Spleen (tissue), 11 donors: ENCODE measurements at regions not wholly inside any gene's neighbourhood (a gene's known extent, or its start where the extent isn't known, plus 50 kb on each side); places are given as distances from the start of the nearest gene placed in this dataset.

ENCODE experiments used
- DNase-seq: peaks from one replicate; pipeline ENCODE4 v3.0.0-alpha.2; 2020
- H3K27ac ChIP-seq, 8 donors: fragments of 200-600 bp; sonication (generic) in 7 of 8; 1 replicate in 4 of 8; 2 replicates in 4 of 8; pipeline versions ENCODE4 v1.5.0 to v1.8.0; 2016 to 2021; ENCODE audit warnings: inconsistent platforms in 4 of 8, mild to moderate bottlenecking in 4 of 8, moderate library complexity in 1 of 8
- H3K27me3 ChIP-seq, 7 donors: fragments of 200-600 bp; sonication (generic) in 6 of 7; replicated peaks in 1 of 7; 1 replicate in 4 of 7; 2 replicates in 3 of 7; pipeline versions ENCODE4 v1.5.0 to v1.8.0; 2016 to 2021; ENCODE audit warnings: inconsistent platforms in 3 of 7, mild to moderate bottlenecking in 1 of 7
- H3K36me3 ChIP-seq, 6 donors: fragments of 200-600 bp; sonication (generic) in 5 of 6; 1 replicate in 4 of 6; 2 replicates in 2 of 6; pipeline versions ENCODE4 v1.5.0 to v1.8.0; 2016 to 2021; ENCODE audit warnings: inconsistent platforms in 2 of 6
- H3K4me1 ChIP-seq, 6 donors: fragments of 200-600 bp; sonication (generic) in 5 of 6; 1 replicate in 3 of 6; 2 replicates in 3 of 6; pipeline versions ENCODE4 v1.5.0 to v1.8.0; 2016 to 2021; ENCODE audit warnings: inconsistent platforms in 3 of 6
- H3K4me3 ChIP-seq, 8 donors: fragments of 200-600 bp; sonication (generic) in 7 of 8; 1 replicate in 4 of 8; 2 replicates in 4 of 8; pipeline versions ENCODE4 v1.5.0 to v1.8.0; 2016 to 2021; ENCODE audit warnings: inconsistent platforms in 4 of 8, mild to moderate bottlenecking in 4 of 8, moderate library complexity in 2 of 8
- H3K9me3 ChIP-seq, 8 donors: fragments of 200-600 bp; sonication (generic) in 7 of 8; 1 replicate in 4 of 8; 2 replicates in 4 of 8; pipeline versions ENCODE4 v1.5.0 to v1.8.0; 2016 to 2021; ENCODE audit warnings: inconsistent platforms in 4 of 8
- CTCF ChIP-seq, 11 experiments: fragments of 200-600 bp in 7 of 11; fragments of 450-650 bp in 4 of 11; sonication (generic) in 4 of 11; IDR thresholded peaks in 8 of 11; conservative IDR thresholded peaks in 3 of 11; 1 replicate in 7 of 11; 2 replicates in 4 of 11; pipeline versions ENCODE4 v1.4.0 to v1.8.0; 2016 to 2021; ENCODE audit warnings: antibody characterized with exemption in 11 of 11, inconsistent platforms in 4 of 11, mild to moderate bottlenecking in 1 of 11
- POLR2A ChIP-seq, 3 donors: fragments of 450-650 bp; IDR thresholded peaks; one replicate each; pipeline ENCODE4 v1.5.1; 2017; ENCODE audit warnings: antibody characterized with exemption in 3 of 3, mild to moderate bottlenecking in 1 of 3
- POLR2AphosphoS5 ChIP-seq, 3 donors: sonication (generic); formaldehyde crosslinking; IDR thresholded peaks; one replicate each; pipeline ENCODE4 v1.5.1; 2017; ENCODE audit warnings: antibody characterized with exemption in 3 of 3
- WGBS, 5 donors: extraction: QIAGEN DNeasy Blood & Tissue Kit in 3 of 5; methylation state at CpG; one replicate each; pipeline versions ENCODE4 v1.1.5 to v1.1.7; 2013 to 2018; 5-methylcytosine and 5-hydroxymethylcytosine counted together
- intact Hi-C: fragments of 100-400 bp; cut with DNase I; formaldehyde crosslinking; loops from one replicate; pipeline ENCODE4 v1.15.0; 2023; ENCODE audit warnings: low total_unique reads
- donor health status: healthy with polysubstance abuse.
- donor health status: DM: no; HTN: no; CAD: no; lungs with moderate emphysema.
- donor health status: DM: no; HTN: no; CAD: no.
- donor health status: Bipolar disorder and iron deficiency.
- donor health status: healthy.
- donor health status: DM: no; HTN: no; CAD: no.
- donor health status: DM: yes; HTN: yes; CAD: no.

DNA sequence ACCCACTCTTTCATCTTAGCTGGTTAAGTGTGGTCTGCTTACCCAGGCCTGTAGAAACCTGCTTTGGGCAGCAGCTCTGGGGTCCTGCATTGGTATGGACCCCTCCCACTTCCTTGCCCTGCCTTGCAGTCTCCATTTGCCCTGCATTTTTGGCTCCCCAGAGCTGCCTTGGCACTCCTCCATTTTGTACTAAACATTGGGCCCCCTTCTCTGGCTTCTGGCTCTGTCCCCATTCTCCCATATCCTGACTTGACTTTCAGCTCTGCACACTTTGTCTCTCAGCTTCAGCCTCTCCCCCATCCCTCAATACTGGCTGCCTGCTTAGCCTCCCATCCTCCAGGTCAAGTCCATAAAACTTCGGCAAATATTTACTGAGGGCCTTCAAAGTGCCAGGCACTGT lies 145.5 kb upstream of the PELI1 start:
- TF ChIP-seq CTCF (IDR thresholded peaks at IDR 0.05 in 8 of 11, conservative IDR thresholded peaks at IDR 0.05 in 3 of 11), result no peak
- TF ChIP-seq POLR2A (IDR thresholded peaks at IDR 0.05), result no peak
- TF ChIP-seq POLR2AphosphoS5 (IDR thresholded peaks at IDR 0.05), result no peak
- Histone ChIP-seq H3K27me3 (no peaks in the 10 kb centered on the region), H3K27ac (no peak overlapping the region), H3K36me3 (peaks cover 0 to 32% (median 0%) of the 10 kb centered on the region in 6 donors), H3K9me3 (no peaks in the 10 kb centered on the region), H3K4me3 (no peak overlapping the region), H3K4me1 (peaks cover 0 to 6% (median 0%) of the 10 kb centered on the region in 6 donors)
- WGBS, 5 donors, result 86 to 95% (median 94%) methylated on average over 1 of the region's 1 CpG
- intact Hi-C loops, result no loop called here
- DNase-seq, result no peak

DNA sequence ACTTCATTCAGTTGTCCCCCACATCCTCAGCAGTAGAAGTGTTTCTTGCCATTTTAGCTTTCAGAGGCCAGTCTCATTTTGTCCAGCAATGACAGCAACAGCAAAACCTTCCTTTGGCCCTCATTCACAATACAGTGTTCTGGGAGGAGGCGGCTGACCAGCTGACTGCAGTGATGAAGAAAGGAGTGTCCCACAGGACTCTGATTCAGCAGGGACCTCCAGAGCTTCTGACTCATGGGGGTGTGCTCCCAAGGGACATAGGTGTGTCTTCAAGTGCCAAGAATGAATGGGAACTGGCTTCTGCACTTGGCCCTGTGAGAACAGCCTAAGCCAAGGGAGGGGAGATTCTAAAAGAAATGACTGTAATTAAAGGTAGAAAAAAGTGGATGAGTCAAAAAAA lies 147.0 kb upstream of the PELI1 start:
- no peak for DNase-seq
- WGBS, 5 donors, result 91 to 100% (median 95%) methylated on average over 1 of the region's 1 CpG

DNA sequence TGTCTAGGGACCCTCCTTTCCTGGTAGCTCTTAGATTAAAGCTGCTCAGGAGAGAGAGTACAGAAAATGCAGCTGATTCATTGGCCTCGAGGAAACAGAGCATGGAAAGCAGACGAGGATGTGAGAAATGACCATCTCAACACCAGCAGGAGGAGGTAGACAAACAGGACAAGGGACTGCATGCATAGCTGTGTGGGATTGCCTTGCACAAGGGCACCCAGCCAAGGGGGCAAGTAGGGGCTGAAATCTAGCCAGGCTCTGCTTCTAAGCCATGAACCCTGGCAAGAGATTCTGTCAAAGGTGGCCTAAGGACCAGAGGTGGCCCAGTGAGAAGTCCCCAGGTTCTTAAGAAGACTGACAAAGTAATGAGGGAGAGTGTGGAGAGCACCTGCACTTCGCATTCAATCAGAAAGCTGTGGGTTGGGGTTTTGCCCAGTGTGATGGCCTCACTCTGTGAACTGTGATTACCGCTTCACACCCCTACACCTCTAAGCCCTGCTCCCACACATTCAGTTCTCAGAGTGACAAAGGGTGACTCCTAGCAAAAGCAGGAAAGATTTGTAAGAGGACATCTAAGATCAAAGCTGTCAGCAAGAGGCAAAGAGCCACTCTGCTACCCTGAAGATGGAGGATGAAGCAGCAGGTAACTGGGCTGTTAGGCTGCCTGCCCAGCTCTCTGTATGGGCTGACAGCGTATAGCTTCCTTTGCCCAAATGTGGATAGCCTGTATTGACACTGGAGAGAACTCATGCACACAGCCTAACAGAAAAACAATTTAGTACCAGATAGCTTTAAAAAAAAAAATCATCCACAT lies 151.3 kb upstream of the PELI1 start:
- TF ChIP-seq POLR2A (IDR thresholded peaks at IDR 0.05), result no peak
- TF ChIP-seq POLR2AphosphoS5 (IDR thresholded peaks at IDR 0.05), result no peak
- TF ChIP-seq CTCF (IDR thresholded peaks at IDR 0.05 in 8 of 11, conservative IDR thresholded peaks at IDR 0.05 in 3 of 11), result no peak
- intact Hi-C loops, result no loop called here
- Histone ChIP-seq H3K4me3 (no peak overlapping the region), H3K27ac (no peak overlapping the region), H3K4me1 (peaks cover 0 to 21% (median 4%) of the 10 kb centered on the region in 6 donors), H3K36me3 (peaks cover 0 to 18% (median 0%) of the 10 kb centered on the region in 6 donors), H3K27me3 (no peaks in the 10 kb centered on the region), H3K9me3 (no peaks in the 10 kb centered on the region)
- no peak for DNase-seq
- 56 to 72% (median 64%) methylated on average over 5 of the region's 5 CpGs for WGBS, 5 donors

More for the DNA sequence above, 147.0 kb upstream of the PELI1 start:
- intact Hi-C loops, result no loop called here
- Histone ChIP-seq H3K4me3 (no peak overlapping the region), H3K4me1 (peaks cover 0 to 9% (median 1%) of the 10 kb centered on the region in 6 donors), H3K9me3 (no peaks in the 10 kb centered on the region), H3K27me3 (no peaks in the 10 kb centered on the region), H3K27ac (no peak overlapping the region), H3K36me3 (peaks cover 0 to 24% (median 0%) of the 10 kb centered on the region in 6 donors)
- TF ChIP-seq CTCF (IDR thresholded peaks at IDR 0.05 in 8 of 11, conservative IDR thresholded peaks at IDR 0.05 in 3 of 11) (no peak), POLR2AphosphoS5 (IDR thresholded peaks at IDR 0.05) (no peak), POLR2A (IDR thresholded peaks at IDR 0.05) (no peak)

DNA sequence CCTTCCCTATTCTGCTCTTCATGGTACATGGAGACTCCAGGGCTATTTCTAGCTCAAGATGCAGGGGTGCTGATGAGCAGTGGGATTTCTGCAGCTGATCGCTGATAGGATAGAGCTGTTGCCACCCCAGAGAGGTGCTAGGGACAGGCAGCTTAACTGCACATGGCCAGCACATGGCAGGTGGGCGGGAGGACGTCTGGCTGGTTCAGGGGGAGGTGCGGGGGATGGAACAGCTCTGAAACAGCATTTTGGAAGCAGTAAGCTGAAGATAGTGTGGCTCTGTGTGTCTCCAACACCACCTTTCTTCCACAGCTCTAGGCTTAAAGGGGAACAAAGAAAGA lies 151.9 kb upstream of the PELI1 start:
- Histone ChIP-seq H3K9me3 (no peaks in the 10 kb centered on the region), H3K4me1 (peaks cover 0 to 21% (median 4%) of the 10 kb centered on the region in 6 donors), H3K27ac (no peak overlapping the region), H3K27me3 (no peaks in the 10 kb centered on the region), H3K36me3 (peaks cover 0 to 18% (median 0%) of the 10 kb centered on the region in 6 donors), H3K4me3 (no peak overlapping the region)
- no peak for TF ChIP-seq POLR2AphosphoS5 (IDR thresholded peaks at IDR 0.05)
- intact Hi-C loops, result no loop called here
- WGBS, 5 donors, result 53 to 61% (median 55%) methylated on average over 4 of the region's 4 CpGs
- DNase-seq, result no peak
